GM19238 (cell line): ENCODE measurements at regions not wholly inside any gene's neighbourhood (a gene's known extent, or its start where the extent isn't known, plus 50 kb on each side); places are given as distances from the start of the nearest gene placed in this dataset.

Experiments used
- DNase-seq: peaks from one replicate; pipeline ENCODE4 v3.0.0; 2011; ENCODE audit warnings: low spot score; ENCODE audit not compliant: insufficient read length

DNA sequence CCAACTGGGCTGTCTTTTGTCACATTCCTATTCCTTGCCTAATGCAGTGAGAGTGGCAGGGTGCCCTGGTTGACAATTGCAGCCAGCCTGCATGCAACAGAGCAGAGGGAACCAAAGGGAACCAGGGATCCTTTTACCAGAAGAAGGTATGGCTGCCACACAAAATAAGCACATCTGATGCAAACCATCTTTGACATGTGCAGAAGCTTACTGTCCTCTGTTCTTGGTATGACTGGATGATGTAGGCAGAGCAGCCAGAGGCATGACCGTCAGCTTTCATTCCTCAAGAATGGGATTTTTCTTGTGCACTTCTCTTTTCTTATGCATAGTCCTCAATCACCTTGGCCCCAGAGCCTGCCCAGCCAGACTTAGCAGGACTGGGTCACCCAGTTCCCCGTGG is 116.1 kb downstream of the UQCRFS1 start:
- no peak for DNase-seq

DNA sequence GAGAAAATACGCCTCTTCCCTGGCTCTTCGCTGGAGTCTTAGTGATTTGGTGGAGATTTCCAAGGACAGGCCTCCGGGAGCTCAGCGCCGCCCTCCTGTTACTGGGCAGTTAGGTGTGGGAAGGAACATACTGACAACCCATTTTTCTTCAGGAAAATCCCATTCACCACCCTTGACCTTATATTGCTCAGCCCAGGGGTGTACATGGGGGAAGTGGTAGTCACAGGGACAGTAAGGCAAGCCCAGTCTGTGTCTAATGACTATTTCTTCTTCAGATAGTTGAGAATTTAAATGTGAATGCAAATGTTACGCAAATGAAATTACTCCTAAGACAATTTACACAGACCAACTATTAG is 119.4 kb downstream of the UQCRFS1 start:
- no peak for DNase-seq

DNA sequence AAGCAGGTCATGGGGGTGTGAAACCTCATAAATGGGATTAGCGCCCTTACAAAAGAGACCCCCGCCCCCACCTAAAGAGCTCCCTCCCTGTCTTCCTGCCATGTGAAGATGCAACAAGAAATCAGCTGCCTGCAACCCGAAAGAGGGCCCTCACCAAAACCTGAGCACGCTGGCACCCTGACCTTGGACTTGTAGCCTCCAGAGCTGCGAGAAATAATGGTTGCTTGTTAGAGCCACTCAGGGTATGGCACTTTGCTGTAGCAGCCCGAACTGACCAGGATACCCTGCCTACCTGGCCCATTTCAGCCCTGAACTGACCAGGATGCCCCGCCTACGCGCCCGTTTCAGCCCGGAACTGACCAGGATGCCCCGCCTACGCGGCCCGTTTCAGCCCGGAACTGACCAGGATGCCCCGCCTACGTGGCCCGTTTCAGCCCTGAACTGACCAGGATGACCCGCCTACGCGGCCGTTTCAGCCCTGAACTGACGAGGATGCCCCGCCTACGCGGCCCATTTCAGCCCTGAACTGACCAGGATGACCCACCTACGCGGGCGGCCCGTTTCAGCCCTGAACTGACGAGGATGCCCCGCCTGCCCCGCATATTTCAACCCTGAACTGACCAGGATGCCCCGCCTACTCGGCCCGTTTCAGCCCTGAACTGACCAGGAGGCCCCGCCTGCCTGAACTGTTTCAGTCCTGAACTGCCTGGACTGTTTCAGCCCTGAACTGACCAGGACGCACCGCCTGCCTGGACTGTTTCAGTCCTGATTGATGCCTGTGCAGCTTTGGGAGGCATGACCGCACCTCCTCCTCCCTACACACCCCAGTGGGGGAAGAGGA is 120.0 kb downstream of the UQCRFS1 start:
- DNase-seq, result no peak

DNA sequence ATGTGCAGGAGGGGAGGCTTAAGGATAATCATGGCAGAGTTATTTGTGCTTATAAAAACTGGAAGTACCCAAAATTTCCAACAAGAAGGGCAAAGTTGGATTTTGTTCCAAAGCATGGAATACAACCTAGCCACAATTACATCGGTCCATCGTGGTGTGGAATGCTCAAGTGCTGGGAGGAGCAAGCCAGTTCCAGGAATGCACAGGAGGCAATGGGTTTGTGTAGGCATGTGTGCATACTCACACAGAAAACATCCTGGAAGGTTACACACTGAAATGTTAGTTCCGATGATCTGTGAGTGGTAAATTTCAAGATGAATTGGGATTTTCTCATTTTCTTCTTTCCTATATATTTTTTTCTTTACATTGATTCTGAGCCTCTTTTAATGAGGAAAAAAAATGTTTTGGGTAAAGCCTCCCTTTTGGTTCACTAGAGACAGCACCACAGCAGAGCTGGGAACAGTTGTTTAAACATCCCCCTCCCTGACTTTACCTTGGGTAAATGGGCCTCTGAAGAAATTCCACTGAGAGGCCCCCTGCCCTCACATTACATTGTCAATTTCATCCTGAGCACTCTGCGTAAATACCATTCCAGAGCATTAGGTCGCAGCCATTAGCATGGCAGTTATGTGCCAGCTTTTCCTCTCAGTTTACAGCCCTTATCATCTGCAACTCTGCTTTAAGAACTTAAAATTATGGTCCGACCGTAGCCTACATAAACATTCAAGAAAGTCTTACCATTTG is 122.0 kb downstream of the UQCRFS1 start:
- no peak for DNase-seq

DNA sequence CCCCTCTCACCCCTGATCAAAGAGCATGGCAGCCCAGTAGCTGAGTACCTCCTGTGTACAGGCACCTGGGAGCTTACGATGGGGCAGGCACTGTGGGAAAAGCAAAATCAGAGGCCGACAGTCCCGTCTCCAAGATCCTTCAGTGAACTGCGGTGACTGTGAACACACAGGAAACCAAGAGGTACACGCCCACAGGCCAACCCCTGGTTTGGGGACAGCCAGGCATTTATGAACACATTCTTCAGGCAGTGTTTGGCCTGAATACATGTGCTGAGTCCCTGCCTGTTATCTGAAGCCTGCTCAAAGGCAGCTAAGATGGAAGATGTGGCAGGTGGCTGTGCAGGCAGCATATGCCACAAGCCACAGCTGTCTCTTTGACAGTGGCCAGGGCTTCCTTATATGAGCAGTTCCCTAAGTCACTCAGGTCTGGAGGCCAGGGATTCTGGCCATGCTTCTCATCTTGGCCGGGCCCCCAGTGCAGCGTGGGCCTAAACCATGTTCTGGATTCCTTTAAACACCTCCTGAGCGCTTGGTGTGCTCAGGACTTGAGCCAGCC is 123.6 kb downstream of the UQCRFS1 start:
- DNase-seq, result no peak

DNA sequence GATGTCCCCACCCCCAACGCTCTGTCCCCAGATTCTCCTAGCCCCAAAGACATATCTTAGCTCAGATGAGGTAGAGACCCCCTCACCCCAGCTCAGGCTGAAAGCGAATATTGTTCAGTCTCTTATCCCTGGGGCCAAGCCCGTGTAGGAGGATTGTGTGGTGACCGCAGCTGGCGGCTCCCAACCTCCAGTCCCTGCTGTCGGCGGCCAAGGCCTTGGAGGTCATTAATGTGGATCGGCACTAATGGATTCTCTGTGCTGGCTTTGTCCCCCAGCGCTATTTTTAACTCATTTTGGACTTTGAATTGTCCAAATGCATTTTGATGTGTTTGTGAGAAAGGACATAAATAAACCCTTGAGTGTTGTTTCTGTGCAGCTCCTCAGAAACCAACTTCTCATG is 124.2 kb downstream of the UQCRFS1 start:
- no peak for DNase-seq

DNA sequence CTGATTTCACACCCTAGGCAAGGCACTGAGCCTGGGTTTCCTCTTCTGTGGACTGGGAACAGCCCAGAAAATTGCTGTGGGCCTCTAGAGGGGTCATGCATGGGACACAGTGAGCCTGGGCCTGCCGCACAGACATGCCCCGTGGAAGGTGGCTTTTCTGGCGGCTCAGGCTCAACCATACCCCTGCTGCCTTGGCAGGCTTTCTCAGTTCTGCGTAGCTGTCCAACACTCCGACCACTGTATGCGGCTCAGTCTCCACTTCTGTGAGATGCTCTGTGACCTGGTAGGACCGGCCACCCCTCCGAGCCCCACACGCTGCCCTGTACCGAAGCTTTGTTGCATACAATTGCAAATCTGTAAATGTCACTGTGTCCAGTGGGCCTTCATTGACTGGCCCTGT is 126.3 kb downstream of the UQCRFS1 start:
- no peak for DNase-seq

DNA sequence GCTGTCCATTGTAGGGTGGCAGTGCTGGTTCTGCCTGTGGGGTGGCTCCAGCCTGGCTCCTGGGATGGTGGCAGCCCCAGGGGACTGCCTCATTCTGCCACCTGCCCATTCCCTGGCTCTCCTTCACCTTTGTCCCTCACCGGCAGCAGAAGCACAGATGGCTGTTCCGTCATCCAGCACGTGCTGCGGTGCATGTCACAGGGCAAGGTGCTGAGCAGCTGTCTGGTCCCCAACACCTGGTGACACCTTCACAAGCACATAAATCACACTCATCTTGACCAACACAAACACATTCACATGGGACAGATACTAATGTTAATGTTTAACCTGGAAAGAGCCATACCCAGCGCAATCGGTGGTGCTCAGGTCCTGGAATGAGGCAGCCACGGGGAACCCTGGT is 126.8 kb downstream of the UQCRFS1 start:
- no peak for DNase-seq

DNA sequence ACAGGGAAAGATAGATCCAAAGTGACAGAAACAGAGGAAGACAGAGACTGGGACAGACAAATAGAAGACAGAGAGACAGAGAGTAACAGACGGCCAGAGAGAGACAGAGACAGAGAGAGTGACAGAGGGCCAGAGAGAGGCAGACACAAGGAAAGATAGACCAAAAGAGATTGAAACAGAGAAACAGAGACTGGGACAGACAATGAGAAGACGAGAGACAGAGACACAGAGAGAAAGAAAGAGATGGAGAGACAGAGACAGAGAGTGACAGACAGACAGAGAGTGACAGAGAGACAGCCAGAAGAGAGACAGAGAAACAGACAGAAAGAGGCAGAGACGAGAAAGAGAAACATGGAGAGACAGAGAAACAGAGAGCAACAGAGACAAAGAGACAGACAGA is 127.3 kb downstream of the UQCRFS1 start:
- no peak for DNase-seq

DNA sequence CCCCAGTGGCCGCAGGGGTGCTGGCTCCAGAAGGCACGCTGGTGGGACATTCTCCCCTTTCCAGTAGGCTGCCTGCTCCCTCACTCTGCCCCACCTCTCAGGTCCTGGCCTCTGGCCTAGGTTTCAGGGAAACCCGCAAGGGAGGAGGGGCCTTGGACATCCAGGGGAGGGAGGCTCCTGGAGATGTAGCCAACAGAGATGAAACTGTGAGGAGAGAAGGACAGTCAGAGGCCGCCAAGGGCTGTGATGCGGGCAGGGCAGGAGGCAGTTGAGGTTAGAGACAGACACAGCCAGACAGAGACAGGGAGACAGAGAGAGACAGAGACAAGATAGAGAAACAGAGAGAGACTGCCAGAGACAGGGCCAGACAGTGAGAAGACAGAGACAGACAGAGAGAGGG is 127.7 kb downstream of the UQCRFS1 start:
- no peak for DNase-seq

DNA sequence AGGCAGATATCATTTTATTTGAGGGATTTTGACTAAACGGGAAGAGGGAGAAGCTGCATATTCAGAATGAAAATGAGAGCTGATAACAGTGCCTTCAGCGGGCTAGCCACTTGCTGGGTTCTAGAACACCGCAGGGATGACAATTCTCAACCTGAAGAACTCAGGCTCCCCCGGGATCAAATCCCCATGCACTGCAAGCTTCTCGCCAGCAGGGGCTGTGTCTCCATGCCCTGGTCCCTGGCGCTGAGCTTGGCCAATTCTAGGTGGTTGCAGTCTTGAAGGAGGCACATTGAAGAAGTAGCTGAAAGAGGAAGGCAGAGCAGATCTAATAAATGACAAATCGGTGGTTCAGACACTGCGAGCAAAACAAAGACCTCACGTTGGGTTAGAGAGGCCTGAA is 128.7 kb downstream of the UQCRFS1 start:
- DNase-seq, result no peak

DNA sequence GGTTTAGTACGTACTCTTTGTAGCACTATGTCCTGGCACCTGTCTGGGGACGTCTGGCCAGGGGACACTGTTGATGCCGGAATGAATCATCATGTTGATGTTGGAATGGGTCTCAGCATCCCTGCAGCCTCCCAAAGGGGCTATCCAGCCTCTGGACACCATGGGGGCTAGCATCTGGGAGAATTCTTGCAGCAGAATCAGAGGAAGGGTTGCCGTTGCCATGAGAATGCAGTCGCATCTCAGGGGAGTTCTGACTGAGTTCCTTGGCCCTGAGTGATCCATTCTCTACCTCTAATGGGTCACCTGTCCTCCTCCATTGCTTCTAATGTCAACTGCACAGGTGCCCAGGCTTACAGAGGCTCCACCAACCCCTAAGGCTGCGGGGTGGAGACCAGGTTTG is 129.1 kb downstream of the UQCRFS1 start:
- DNase-seq, result no peak

DNA sequence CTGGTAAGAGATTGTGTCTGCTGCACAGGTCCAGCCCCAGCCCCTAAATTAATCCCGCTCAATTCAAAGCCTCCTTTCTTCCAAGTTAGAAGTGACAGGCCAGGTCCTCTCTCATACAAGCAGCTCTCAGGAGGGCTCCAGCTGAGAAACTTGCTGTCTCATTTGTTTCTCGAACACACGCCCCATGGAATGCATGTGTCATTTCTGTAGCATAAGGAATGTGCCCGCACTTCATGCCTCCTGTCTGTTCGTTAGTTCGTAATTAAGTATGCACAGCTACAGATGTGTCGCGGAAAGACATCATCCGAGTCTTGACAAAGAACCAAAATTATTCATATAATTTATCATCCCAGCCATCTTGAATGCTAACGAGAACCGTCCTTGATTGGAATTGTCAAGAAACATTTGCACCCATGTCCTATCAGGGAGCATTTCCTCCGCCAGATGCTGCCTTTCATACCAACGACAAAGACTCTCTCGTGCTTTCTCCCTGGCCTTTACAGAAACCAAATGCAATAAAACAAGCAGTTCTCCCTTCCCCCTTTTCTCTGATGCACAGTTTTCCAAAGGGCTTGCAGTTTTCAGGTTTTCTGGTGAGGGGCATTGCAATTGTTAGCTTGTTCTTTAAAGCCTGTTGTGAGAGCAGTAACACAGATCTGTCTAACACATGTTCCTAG is 133.5 kb downstream of the UQCRFS1 start:
- DNase-seq, result no peak

DNA sequence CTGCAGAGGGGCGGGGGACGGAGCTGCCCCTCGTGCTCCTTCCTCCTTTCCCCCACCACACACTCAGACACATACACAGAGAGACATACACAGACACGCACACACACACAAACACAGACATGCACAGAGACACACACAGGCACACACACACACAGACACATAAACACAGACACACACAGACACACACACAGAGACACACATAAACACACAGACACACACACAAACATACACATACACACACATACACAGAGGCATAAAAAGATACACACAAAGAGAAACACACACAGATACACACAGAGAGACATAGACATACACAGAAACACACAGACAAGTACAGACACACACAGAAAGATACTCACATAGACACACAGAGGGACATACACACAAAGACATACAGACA is 136.0 kb downstream of the UQCRFS1 start:
- no peak for DNase-seq

DNA sequence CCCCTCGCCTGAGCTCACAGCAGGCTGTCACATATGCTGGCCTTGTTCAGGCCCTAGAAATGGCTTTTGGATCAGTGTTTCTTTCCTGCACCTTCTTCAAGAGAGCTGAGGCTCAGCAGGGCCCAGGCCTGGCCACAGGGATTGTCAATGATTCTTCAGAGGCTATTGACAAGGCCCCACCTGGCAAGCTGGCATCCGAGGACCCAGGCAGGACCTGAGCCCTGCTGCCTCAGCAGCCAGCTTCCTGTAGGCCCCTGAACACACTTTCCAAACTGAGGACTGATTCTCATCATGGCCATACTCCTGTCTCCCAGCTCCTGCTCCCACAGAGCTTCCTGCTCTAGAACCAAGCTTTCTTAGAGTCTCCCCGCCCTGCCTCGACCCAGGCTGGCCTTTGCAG is 136.8 kb downstream of the UQCRFS1 start:
- DNase-seq, result no peak

DNA sequence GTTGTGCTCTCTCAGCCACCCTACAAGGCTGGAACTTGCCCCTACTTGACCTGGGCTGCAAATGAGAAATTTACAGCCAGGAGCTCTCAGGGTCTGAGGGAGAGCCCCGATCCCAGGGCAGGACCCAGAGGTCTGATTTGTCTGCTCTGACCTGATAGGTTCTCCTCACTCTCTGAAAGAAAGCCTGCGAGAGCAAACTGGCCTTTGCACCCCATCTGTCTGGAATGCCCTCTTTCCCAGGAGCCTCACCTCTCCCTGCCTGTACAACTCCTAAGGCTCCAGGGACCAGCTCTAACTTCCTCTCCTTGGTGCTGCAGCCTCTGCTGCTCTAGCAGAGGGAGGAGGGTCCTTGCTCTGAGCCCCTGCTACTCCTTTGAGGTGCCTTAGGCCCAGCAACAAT is 137.8 kb downstream of the UQCRFS1 start:
- no peak for DNase-seq

DNA sequence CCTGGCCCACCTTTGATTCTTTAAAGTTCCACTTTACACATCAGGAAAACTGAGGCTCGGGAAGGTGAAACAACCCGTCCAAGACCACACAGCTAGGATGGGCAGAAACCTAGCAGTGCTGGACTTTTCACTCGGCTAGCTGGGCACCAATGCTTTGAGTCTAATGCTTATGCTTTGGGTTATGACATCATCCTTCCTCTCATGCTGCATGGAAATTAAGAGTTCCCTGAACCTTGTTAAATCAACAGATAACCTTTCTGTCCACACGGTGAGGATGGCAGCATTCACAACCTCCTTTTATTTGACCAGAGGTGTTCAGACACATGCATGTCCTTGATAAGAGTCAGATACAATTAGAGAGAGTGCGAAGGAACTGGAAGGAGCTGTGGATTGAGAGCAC is 138.4 kb downstream of the UQCRFS1 start:
- DNase-seq, result no peak

DNA sequence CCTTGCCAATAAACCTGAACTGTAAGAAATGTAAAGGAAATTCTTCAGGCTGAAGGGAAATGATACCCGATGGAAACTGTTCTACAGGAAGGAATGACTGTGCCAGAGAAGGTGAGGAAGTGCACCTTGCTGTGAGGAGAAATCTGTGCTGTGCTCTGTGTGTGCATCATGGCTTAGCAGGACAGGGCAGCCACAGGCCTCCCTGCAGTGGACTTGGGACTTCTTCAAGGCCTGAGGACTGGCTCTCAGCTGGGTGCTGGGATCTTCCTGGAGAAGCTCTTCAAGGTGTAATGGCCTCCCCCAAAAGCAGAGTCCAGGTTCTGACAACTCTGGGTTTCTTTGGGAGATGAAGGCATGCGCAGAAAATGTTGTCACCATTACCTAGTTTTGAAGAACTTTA is 145.1 kb downstream of the UQCRFS1 start:
- DNase-seq, result no peak

DNA sequence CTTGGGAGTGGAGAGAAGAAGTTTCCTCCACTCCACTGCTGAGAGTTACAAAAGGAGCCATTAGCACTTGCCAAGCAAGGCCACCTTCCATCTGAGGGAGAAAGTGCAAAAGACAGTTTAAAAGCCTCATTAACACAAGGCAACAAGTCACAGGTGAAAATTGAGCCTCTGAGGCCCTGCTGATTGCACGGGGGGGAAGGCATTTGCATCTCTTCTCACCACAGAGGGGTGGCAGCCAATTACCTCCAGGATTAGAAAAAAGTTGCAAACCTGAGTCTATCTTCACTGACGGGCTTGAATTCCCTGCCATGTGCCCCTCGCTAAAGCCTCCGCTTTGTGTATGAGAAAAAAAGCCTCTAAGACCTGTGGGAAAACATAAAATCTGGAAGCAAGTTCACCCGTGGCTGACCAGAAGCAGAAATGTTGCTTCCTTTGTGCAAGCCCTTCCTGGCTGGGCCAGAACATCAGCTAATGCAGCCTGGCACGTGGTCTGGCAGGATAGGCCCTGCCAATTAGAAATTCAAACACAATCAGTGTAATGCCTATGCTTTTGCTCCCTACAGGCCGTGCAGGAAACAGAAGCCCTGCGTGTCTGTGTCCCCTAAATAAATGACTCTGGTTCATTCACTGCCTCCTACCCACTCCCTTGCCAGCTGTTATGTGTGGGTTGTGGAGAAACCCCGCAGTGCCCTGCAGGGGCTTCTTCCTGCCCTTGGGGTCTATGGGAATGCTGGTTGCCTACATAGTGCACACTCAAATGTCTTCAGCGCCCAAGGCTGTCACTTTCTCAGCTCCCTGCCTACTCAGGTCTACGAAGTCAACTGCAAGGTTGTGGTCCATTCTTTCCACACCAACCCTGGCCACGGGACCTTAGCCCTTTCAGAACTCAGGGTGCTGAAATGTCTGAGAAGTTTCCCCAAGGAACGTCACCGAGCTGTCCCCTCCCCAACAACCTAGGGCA is 150.2 kb downstream of the UQCRFS1 start:
- no peak for DNase-seq

DNA sequence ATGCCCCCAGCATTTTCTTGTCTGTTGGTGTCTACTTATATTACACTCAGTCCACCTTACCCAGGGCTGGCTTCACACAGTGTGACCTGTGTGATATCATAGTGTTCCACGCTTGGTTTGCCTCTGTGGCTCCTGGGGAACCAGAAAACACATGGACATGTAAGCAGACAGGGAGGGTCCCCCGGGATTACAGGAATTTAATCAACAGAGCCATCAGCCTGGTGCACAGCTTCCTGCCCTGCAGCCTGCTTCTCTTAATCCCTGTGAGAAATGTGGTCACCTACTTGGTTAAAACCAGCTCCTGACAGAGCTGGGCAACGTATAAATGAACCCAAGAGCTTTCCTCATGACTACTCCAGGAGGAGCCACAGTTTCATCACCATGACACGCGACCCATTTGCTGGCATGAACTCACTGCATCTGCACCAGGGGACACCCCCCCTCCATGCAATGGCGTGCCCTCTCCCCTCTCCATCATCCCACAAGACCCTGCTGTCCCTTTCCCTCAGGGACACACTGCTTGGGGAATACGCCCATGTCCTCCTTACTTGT is 152.1 kb downstream of the UQCRFS1 start:
- DNase-seq, result no peak

DNA sequence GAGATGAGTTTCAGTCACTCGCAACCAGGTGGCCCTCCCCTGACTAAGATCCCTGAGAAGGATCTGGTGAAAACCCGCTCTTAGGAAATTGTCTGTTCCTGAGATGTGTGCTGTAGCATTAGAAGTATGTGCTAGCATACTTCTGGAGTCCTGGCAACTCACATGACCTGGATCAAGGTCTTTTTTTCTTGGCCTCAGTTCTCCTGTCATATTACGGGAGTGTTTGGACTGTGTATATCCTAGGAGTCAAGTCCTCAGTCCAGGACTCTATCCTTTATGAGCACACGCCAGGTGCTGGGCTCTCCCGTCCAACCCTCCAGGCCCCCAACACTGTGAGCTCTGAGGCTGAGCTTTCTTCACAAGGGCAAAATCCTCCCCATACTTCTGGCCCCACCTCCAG is 156.4 kb downstream of the UQCRFS1 start:
- no peak for DNase-seq
